ENCODE measurements at regions not wholly inside any gene's neighbourhood (a gene's known extent, or its start where the extent isn't known, plus 50 kb on each side); places are given as distances from the start of the nearest gene placed in this dataset.

GRCh38 chr11:134510233-134511040 is 98.4 kb upstream of the B3GAT1 start:
- TF ChIP-seq POLR2A (IDR thresholded peaks at IDR 0.05) (no peak), CTCF (IDR thresholded peaks at IDR 0.05) (no peak)

Measured in adrenal gland (tissue), 5 donors.